ENCODE measurements at regions not wholly inside any gene's neighbourhood (a gene's known extent, or its start where the extent isn't known, plus 50 kb on each side); places are given as distances from the start of the nearest gene placed in this dataset.
A peak's percentile ranks its signal among the peaks of the same experiment; 100 is the strongest.

DNA sequence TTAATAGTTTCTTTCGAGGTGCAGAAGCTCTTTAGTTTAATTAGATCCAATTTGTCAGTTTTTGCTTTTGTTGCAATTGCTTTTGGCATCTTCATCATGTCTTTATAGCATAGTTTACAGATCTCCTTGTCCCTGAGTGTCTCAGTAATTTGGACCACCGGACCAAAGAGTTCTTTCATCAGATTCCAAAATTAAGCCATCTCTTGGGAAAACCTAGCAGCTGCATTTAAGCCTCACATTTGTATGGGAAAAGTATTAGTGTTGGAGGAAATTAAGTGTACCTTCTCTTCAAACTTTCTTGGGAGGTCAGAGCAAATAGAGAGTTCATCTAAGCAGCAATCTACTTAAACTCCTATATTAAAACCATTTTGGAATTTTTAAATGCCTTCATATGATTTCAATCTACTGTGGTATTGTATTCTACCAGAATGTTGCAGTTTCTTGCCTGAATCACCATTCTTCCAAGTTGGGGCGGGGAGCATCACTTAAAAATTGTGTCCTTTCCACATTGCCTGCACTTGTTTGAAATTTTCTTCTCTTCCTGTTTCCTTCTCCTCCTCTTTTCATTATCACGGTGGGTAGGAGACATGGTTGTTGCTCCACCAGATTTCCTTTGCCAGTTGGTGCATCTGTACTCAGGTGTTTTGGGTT lies 97.3 kb upstream of the DAB2 start:
- TF ChIP-seq POLR2A (IDR thresholded peaks at IDR 0.05): no peak
- TF ChIP-seq, protein P1, sequence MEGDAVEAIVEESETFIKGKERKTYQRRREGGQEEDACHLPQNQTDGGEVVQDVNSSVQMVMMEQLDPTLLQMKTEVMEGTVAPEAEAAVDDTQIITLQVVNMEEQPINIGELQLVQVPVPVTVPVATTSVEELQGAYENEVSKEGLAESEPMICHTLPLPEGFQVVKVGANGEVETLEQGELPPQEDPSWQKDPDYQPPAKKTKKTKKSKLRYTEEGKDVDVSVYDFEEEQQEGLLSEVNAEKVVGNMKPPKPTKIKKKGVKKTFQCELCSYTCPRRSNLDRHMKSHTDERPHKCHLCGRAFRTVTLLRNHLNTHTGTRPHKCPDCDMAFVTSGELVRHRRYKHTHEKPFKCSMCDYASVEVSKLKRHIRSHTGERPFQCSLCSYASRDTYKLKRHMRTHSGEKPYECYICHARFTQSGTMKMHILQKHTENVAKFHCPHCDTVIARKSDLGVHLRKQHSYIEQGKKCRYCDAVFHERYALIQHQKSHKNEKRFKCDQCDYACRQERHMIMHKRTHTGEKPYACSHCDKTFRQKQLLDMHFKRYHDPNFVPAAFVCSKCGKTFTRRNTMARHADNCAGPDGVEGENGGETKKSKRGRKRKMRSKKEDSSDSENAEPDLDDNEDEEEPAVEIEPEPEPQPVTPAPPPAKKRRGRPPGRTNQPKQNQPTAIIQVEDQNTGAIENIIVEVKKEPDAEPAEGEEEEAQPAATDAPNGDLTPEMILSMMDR (IDR thresholded peaks at IDR 0.05): no peak
- H3K27me3 ChIP-seq: no peaks in the 10 kb centered on the region
- no peak overlapping the region for H3K27ac ChIP-seq
- H3K4me1 ChIP-seq: peaks cover 0 to 58% (median 14%) of the 10 kb centered on the region in 12 donors
- H3K4me3 ChIP-seq: no peak overlapping the region
- intact Hi-C loops (cut with DNase I): loop anchor here in 2 of 10 donors (5.0 to 10.0 kb wide), 2 partner anchors 97 to 100 kb away; partner anchors contain the start of gene DAB2 (in 2 of the 2)
- ATAC-seq: no peak
- WGBS, 4 donors: 64 to 71% (median 69%) methylated on average over 4 of the region's 4 CpGs
- no peak for DNase-seq
- H3K9me3 ChIP-seq: peaks cover 0 to 5% (median 0%) of the 10 kb centered on the region in 12 donors
- no peaks in the 10 kb centered on the region for H3K36me3 ChIP-seq

DNA sequence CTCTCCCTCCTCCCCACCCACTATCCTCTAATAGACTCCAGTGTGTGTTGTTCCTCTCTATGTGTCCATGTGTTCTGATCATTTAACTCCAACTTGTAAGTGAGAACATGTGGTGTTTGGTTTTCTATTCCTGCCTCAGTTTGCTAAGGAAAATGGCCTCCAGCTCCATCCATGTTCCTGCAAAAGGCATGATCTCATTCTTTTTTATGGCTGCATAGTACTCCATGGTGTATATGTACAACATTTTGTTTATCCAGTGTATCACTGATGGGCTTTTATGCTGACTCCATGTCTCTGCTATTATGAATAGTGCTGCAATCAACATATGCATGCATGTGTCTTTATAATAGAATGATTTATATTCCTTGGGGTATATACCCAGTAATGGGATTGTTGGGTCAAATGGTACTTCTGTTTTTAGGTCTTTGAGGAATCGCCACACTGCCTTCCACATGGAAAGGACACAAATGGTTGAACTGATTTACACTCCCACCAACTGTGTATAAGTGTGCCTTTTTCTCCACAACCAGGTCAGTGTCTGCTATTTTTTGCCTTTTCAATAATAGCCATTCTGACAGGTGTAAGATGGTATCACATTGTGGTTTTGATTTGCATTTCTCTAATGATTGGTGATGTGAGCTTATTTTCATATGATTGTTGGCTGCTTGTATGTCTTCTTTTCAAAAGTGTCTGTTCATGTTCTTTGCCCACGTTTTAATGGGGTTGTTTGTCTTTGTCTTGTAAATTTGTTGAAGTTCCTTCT lies 96.5 kb upstream of the DAB2 start:
- Histone ChIP-seq H3K4me1 (peaks cover 0 to 52% (median 13%) of the 10 kb centered on the region in 12 donors), H3K9me3 (peaks cover 0 to 5% (median 0%) of the 10 kb centered on the region in 12 donors), H3K4me3 (no peak overlapping the region), H3K36me3 (no peaks in the 10 kb centered on the region), H3K27me3 (no peaks in the 10 kb centered on the region), H3K27ac (peak overlapping the region in 7 of 12 donors; percentile 58 to 89 (median 79))
- DNase-seq (no peak), ATAC-seq (no peak)
- 87 to 93% (median 89%) methylated on average over 2 of the region's 2 CpGs for WGBS, 4 donors
- intact Hi-C loops (cut with DNase I): loop anchor here in 2 of 10 donors (5.0 to 10.0 kb wide), 2 partner anchors 96 to 99 kb away; partner anchors contain the start of gene DAB2 (in 2 of the 2)
- no peak for TF ChIP-seq POLR2A (IDR thresholded peaks at IDR 0.05)
- TF ChIP-seq, protein P1 (IDR thresholded peaks at IDR 0.05): no peak

DNA sequence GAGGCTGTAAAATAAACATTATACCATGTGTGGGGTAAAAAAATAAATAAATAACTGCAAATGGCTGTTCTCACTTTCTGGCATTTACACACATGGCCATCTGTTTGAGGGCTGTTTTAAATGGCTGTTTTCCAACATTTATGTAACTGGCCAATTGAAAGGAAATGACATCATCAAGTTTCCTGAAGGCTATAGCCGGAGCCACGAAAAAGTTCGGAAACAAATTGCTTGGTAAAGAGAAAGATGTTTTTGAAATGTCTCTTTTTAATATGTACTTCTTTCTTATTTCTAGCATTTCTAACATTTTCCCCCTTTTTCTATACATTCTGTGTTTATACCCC lies 95.4 kb upstream of the DAB2 start:
- H3K4me1 ChIP-seq: peaks cover 0 to 43% (median 12%) of the 10 kb centered on the region in 12 donors
- peak in 1 of 5 donors; percentile 38 for DNase-seq
- peaks cover 0 to 5% (median 0%) of the 10 kb centered on the region in 12 donors for H3K9me3 ChIP-seq
- no peak for TF ChIP-seq POLR2A (IDR thresholded peaks at IDR 0.05)
- TF ChIP-seq, protein P1 (IDR thresholded peaks at IDR 0.05): no peak
- ATAC-seq: peak; percentile 71 to 93 (median 79)
- H3K27me3 ChIP-seq: no peaks in the 10 kb centered on the region
- H3K4me3 ChIP-seq: peak overlapping the region in 6 of 12 donors; percentile 8 to 31 (median 17)
- H3K27ac ChIP-seq: peak overlapping the region; percentile 44 to 89 (median 68)
- no peaks in the 10 kb centered on the region for H3K36me3 ChIP-seq
- intact Hi-C loops (cut with DNase I): loop anchor here in 2 of 10 donors (5.0 to 10.0 kb wide), 2 partner anchors 95 to 98 kb away; partner anchors contain the start of gene DAB2 (in 2 of the 2)
- 30 to 46% (median 40%) methylated on average over 3 of the region's 3 CpGs for WGBS, 4 donors

Measured in heart left ventricle (tissue), 16 donors.